CD14-positive monocyte (primary cell): ENCODE measurements at regions not wholly inside any gene's neighbourhood (a gene's known extent, or its start where the extent isn't known, plus 50 kb on each side); places are given as distances from the start of the nearest gene placed in this dataset.

ENCODE experiments used
- DNase-seq, 3 donors: peaks; one replicate each; pipeline ENCODE4 v3.0.0-alpha.2; 2011 to 2022
- H2AFZ ChIP-seq: 2 replicates; pipeline ENCODE4 v1.6.0; 2012; ENCODE audit warnings: mild to moderate bottlenecking, low read depth, low read length, inconsistent platforms; ENCODE audit not compliant: insufficient read depth, poor library complexity, severe bottlenecking
- H3K27ac ChIP-seq, 2 donors: 1 replicate in 1 of 2; 2 replicates in 1 of 2; pipeline ENCODE4 v1.5.1; 2012 to 2013; ENCODE audit warnings: low read length in 2 of 2, control low read depth in 1 of 2, inconsistent platforms in 1 of 2, low read depth in 1 of 2, mild to moderate bottlenecking in 1 of 2
- H3K27me3 ChIP-seq, 2 donors: one replicate each; pipeline versions ENCODE4 v1.6.0 to v1.6.1; 2011 to 2013; ENCODE audit warnings: low read length in 2 of 2; ENCODE audit not compliant: control insufficient read depth in 2 of 2, insufficient read depth in 2 of 2
- H3K36me3 ChIP-seq, 2 donors: replicated peaks in 1 of 2; 1 replicate in 1 of 2; 2 replicates in 1 of 2; pipeline versions ENCODE4 v1.5.1 to v1.6.1; 2012 to 2013; ENCODE audit warnings: low read length in 2 of 2, control low read depth in 1 of 2, inconsistent platforms in 1 of 2, mild to moderate bottlenecking in 1 of 2; ENCODE audit not compliant: insufficient read depth in 2 of 2, control insufficient read depth in 1 of 2
- H3K4me1 ChIP-seq, 2 donors: 1 replicate in 1 of 2; 2 replicates in 1 of 2; pipeline versions ENCODE4 v1.5.1 to v1.6.1; 2012 to 2013; ENCODE audit warnings: low read length in 2 of 2, control low read depth in 1 of 2, inconsistent platforms in 1 of 2, mild to moderate bottlenecking in 1 of 2, moderate library complexity in 1 of 2; ENCODE audit not compliant: insufficient read depth in 2 of 2, control insufficient read depth in 1 of 2
- H3K4me2 ChIP-seq: replicated peaks from 2 replicates; pipeline ENCODE3; 2012; ENCODE audit warnings: low read length, moderate library complexity, mild to moderate bottlenecking; ENCODE audit not compliant: poor library complexity, severe bottlenecking; ENCODE audit errors: extremely low read depth
- H3K4me3 ChIP-seq, 3 experiments: fragments of 200-600 bp in 1 of 3; sonication (generic) in 1 of 3; replicated peaks in 1 of 3; 1 replicate in 2 of 3; 2 replicates in 1 of 3; pipeline ENCODE4 v1.5.1; 2011 to 2013; ENCODE audit warnings: low read length in 3 of 3, mild to moderate bottlenecking in 3 of 3, control low read depth in 2 of 3, low read depth in 2 of 3, inconsistent platforms in 1 of 3, moderate library complexity in 1 of 3
- H3K79me2 ChIP-seq: 2 replicates; pipeline ENCODE4 v1.6.0; 2012; ENCODE audit warnings: mild to moderate bottlenecking, control low read depth, inconsistent platforms, low read length, moderate library complexity; ENCODE audit not compliant: insufficient read depth
- H3K9ac ChIP-seq: 2 replicates; pipeline ENCODE4 v1.6.0; 2017; ENCODE audit warnings: low read length, mild to moderate bottlenecking; ENCODE audit not compliant: insufficient read depth, poor library complexity, severe bottlenecking
- H3K9me3 ChIP-seq, 2 donors: replicated peaks in 1 of 2; 1 replicate in 1 of 2; 2 replicates in 1 of 2; pipeline versions ENCODE4 v1.5.1 to v1.6.1; 2012 to 2013; ENCODE audit warnings: low read length in 2 of 2, control low read depth in 1 of 2; ENCODE audit not compliant: control insufficient read depth in 1 of 2, insufficient read depth in 1 of 2
- H4K20me1 ChIP-seq: 2 replicates; pipeline ENCODE4 v1.6.0; 2012; ENCODE audit warnings: mild to moderate bottlenecking, low read length, control low read depth, moderate library complexity; ENCODE audit not compliant: insufficient read depth
- H3K27ac Mint-ChIP-seq, 7 donors: one replicate each; pipeline ENCODE4 v1.8.0; 2020; ENCODE audit warnings: mild to moderate bottlenecking in 7 of 7, mixed read lengths in 7 of 7, moderate library complexity in 6 of 7, inconsistent platforms in 2 of 7
- H3K27me3 Mint-ChIP-seq, 3 donors: one replicate each; pipeline ENCODE4 v1.8.0; 2021 to 2022; ENCODE audit warnings: low read depth in 3 of 3, mild to moderate bottlenecking in 3 of 3, mixed read lengths in 3 of 3, moderate library complexity in 3 of 3, inconsistent platforms in 1 of 3
- H3K36me3 Mint-ChIP-seq, 2 donors: one replicate each; pipeline ENCODE4 v1.8.0; 2020; ENCODE audit warnings: mixed read lengths in 2 of 2, inconsistent platforms in 1 of 2, mild to moderate bottlenecking in 1 of 2
- H3K4me1 Mint-ChIP-seq: one replicate; pipeline ENCODE4 v1.8.0; 2020; ENCODE audit warnings: mild to moderate bottlenecking, mixed read lengths
- H3K4me3 Mint-ChIP-seq, 2 donors: one replicate each; pipeline ENCODE4 v1.8.0; 2020; ENCODE audit warnings: mild to moderate bottlenecking in 2 of 2, mixed read lengths in 2 of 2, moderate library complexity in 1 of 2
- H3K9me3 Mint-ChIP-seq, 7 donors: one replicate each; pipeline ENCODE4 v1.8.0; 2020 to 2022; ENCODE audit warnings: mixed read lengths in 7 of 7, mild to moderate bottlenecking in 6 of 7, moderate library complexity in 6 of 7, inconsistent platforms in 2 of 7
- WGBS: methylation state at CpG from one replicate; pipeline ENCODE4 v1.1.5; 2013; ENCODE audit warnings: missing lambda C conversion rate; ENCODE audit not compliant: insufficient coverage; 5-methylcytosine and 5-hydroxymethylcytosine counted together
- intact Hi-C, 2 donors: fragments of 100-400 bp; cut with micrococcal nuclease; formaldehyde crosslinking; loops; one replicate each; pipeline versions ENCODE4 v1.15.0 to v1.15.1; 2023
- TF ChIP-seq, protein P1 (sequence below): fragments of 200-600 bp; IDR thresholded peaks from one replicate; pipeline ENCODE4 v1.8.0; 2022; ENCODE audit warnings: antibody characterized with exemption, mild to moderate bottlenecking

DNA sequence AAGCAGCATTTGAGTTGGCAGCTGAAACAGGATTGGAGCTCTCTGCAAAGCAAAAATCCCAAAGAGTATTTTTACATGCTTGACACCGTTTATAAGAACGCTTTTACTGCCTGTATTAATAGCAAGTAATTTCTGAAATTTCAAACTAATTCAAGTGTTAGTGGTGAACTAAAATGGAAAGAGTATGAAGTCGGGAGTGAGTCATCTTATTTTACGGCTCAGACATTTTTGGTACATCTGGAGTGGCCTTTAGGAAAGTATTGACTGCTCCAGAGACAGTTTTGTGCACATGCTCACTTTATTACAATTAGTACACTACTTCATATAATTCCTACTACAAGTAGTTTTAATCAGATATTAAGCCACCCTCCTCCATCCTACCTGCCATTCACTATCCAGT lies 167.4 kb downstream of the SLITRK6 start:
- Mint-ChIP-seq H3K36me3 (no peaks in the 10 kb centered on the region), H3K4me1 (no peaks in the 10 kb centered on the region), H3K27me3 (no peaks in the 10 kb centered on the region), H3K9me3 (peaks cover 0 to 5% (median 0%) of the 10 kb centered on the region in 7 donors), H3K4me3 (no peak overlapping the region), H3K27ac (no peak overlapping the region)
- Histone ChIP-seq H3K4me2 (no peak overlapping the region), H4K20me1 (no peaks in the 10 kb centered on the region), H3K27ac (no peak overlapping the region), H3K9me3 (no peaks in the 10 kb centered on the region), H3K4me1 (no peaks in the 10 kb centered on the region), H3K4me3 (no peak overlapping the region), H3K36me3 (no peaks in the 10 kb centered on the region), H3K27me3 (no peaks in the 10 kb centered on the region), H2AFZ (no peak overlapping the region), H3K9ac (no peak overlapping the region), H3K79me2 (no peaks in the 10 kb centered on the region)
- WGBS = 100% methylated on average over 2 of the region's 4 CpGs
- no peak for DNase-seq
- TF ChIP-seq, protein P1, sequence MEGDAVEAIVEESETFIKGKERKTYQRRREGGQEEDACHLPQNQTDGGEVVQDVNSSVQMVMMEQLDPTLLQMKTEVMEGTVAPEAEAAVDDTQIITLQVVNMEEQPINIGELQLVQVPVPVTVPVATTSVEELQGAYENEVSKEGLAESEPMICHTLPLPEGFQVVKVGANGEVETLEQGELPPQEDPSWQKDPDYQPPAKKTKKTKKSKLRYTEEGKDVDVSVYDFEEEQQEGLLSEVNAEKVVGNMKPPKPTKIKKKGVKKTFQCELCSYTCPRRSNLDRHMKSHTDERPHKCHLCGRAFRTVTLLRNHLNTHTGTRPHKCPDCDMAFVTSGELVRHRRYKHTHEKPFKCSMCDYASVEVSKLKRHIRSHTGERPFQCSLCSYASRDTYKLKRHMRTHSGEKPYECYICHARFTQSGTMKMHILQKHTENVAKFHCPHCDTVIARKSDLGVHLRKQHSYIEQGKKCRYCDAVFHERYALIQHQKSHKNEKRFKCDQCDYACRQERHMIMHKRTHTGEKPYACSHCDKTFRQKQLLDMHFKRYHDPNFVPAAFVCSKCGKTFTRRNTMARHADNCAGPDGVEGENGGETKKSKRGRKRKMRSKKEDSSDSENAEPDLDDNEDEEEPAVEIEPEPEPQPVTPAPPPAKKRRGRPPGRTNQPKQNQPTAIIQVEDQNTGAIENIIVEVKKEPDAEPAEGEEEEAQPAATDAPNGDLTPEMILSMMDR = no peak
- intact Hi-C loops = no loop called here

DNA sequence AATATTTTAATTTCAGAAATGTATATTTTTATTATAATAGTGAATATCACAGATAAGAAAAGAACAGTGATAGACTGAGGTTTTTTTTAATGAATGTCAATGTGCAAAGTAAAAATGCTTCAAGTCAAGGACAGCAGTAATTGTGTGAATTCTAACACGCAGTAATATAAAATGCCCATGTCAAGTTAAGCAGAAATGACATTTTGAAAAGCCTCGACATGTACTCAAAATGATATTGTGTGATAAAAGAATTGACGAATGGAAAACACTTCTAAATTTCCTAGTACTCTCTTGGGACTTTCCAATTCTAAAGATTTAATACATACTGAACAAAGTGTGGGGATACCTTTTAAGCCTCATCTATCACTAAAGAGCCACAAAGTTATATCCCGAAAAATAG lies 172.6 kb downstream of the SLITRK6 start:
- TF ChIP-seq, protein P1 = no peak
- no peaks in the 10 kb centered on the region for H3K27me3 ChIP-seq
- no peaks in the 10 kb centered on the region for H3K79me2 ChIP-seq
- H3K9me3 ChIP-seq = no peaks in the 10 kb centered on the region
- Mint-ChIP-seq H3K27me3 (no peaks in the 10 kb centered on the region), H3K4me1 (no peaks in the 10 kb centered on the region), H3K9me3 (peaks cover 0 to 5% (median 1%) of the 10 kb centered on the region in 7 donors), H3K4me3 (no peak overlapping the region), H3K36me3 (no peaks in the 10 kb centered on the region), H3K27ac (no peak overlapping the region)
- H3K36me3 ChIP-seq = no peaks in the 10 kb centered on the region
- no peak overlapping the region for H3K4me3 ChIP-seq
- WGBS = no CpG with 5 or more reads among the region's 4 CpGs
- H3K4me2 ChIP-seq = no peak overlapping the region
- H2AFZ ChIP-seq = no peak overlapping the region
- no peak overlapping the region for H3K27ac ChIP-seq
- DNase-seq = no peak
- no peaks in the 10 kb centered on the region for H3K4me1 ChIP-seq
- no peak overlapping the region for H3K9ac ChIP-seq
- intact Hi-C loops = no loop called here
- H4K20me1 ChIP-seq = no peaks in the 10 kb centered on the region
